ENCODE measurements at regions not wholly inside any gene's neighbourhood (a gene's known extent, or its start where the extent isn't known, plus 50 kb on each side); places are given as distances from the start of the nearest gene placed in this dataset.

DNA sequence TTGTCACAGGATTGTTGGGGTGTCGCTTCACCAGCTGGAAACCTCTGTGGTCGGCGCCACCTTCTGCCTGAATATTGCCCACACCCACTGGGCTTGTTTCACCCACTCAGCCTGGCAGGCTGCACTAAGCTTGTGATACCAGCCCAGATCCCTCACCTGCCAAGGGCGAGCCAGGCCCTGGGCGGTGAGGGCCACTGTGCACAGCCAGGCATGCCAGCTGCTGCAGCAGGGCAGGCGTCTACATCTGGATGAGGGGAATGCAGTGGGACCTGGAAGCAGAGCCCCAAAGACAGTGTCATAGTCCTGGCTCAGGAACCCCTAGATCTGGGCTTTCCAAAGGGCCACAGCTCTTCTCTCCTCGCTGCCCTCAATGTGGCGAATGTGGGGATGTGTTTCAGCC lies 1307.5 kb downstream of the GRIK2 start:
- H3K4me3 ChIP-seq (replicated peaks in 1 of 3; ENCODE audit: insufficient read depth in 1 of 3, low read depth in 1 of 3, low read length in 3 of 3), result no peak overlapping the region
- no peaks in the 10 kb centered on the region for H3K27me3 ChIP-seq (ENCODE audit: control insufficient read depth in 2 of 2, insufficient read depth in 2 of 2, low read length in 2 of 2)
- no peaks in the 10 kb centered on the region for H3K36me3 ChIP-seq (ENCODE audit: control insufficient read depth in 2 of 2, extremely low read depth in 1 of 2, insufficient read depth in 2 of 2, low read length in 2 of 2)
- BruUV-seq (replicated peaks), result no TSS peak
- H3K27ac ChIP-seq (ENCODE audit: insufficient read depth, low read depth, low read length), result no peak overlapping the region
- no peaks in the 10 kb centered on the region for H4K20me1 ChIP-seq (replicated peaks; ENCODE audit: control insufficient read depth, extremely low read depth, insufficient read depth, low read length)
- POLR2A ChIA-PET, result no interaction called here
- H3K79me2 ChIP-seq (ENCODE audit: control insufficient read depth, insufficient read depth, low read length), result no peaks in the 10 kb centered on the region
- CTCF ChIA-PET, result no interaction called here
- no peak for TF ChIP-seq FOS (IDR thresholded peaks at IDR 0.05; ENCODE audit: borderline replicate concordance, insufficient read depth, low read length)
- TF ChIP-seq, protein P1, sequence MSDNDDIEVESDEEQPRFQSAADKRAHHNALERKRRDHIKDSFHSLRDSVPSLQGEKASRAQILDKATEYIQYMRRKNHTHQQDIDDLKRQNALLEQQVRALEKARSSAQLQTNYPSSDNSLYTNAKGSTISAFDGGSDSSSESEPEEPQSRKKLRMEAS (IDR thresholded peaks at IDR 0.05; ENCODE audit: insufficient read depth, insufficient read length), result no peak
- no peak for TF ChIP-seq MYC (IDR thresholded peaks at IDR 0.05; ENCODE audit: low read depth, low read length)
- TF ChIP-seq, protein P2, sequence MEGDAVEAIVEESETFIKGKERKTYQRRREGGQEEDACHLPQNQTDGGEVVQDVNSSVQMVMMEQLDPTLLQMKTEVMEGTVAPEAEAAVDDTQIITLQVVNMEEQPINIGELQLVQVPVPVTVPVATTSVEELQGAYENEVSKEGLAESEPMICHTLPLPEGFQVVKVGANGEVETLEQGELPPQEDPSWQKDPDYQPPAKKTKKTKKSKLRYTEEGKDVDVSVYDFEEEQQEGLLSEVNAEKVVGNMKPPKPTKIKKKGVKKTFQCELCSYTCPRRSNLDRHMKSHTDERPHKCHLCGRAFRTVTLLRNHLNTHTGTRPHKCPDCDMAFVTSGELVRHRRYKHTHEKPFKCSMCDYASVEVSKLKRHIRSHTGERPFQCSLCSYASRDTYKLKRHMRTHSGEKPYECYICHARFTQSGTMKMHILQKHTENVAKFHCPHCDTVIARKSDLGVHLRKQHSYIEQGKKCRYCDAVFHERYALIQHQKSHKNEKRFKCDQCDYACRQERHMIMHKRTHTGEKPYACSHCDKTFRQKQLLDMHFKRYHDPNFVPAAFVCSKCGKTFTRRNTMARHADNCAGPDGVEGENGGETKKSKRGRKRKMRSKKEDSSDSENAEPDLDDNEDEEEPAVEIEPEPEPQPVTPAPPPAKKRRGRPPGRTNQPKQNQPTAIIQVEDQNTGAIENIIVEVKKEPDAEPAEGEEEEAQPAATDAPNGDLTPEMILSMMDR (IDR thresholded peaks at IDR 0.05; ENCODE audit: extremely low read depth in 1 of 2, insufficient read depth in 1 of 2, low read depth in 1 of 2, low read length in 2 of 2), result no peak
- no peak for TF ChIP-seq GATA2 (IDR thresholded peaks at IDR 0.05; ENCODE audit: insufficient read depth, insufficient read length, low read depth, low read length)
- no peak for TF ChIP-seq POLR2AphosphoS5 (IDR thresholded peaks at IDR 0.05; ENCODE audit: insufficient read depth, low read depth, low read length)
- TF ChIP-seq JUN (IDR thresholded peaks at IDR 0.05; ENCODE audit: borderline replicate concordance, insufficient read depth, insufficient read length, low read depth), result no peak
- no peak for TF ChIP-seq EZH2 (IDR thresholded peaks at IDR 0.05; ENCODE audit: borderline replicate concordance, low read depth, low read length, severe bottlenecking)
- TF ChIP-seq POLR2A (IDR thresholded peaks at IDR 0.05; ENCODE audit: low read depth, low read length), result no peak
- H3K4me2 ChIP-seq (ENCODE audit: insufficient read depth, low read length), result no peak overlapping the region
- H3K9ac ChIP-seq (replicated peaks; ENCODE audit: extremely low read depth, insufficient read depth, low read length), result no peak overlapping the region
- dilution Hi-C loops (cut with MboI; ENCODE audit: extremely low pct_ligation_motif_present, low sequenced_read_pairs) (no loop called here), intact Hi-C loops (cut with micrococcal nuclease) (no loop called here)
- FAIRE-seq (no peak), DNase-seq (ENCODE audit: low read depth, low spot score) (no peak)
- H3K9me1 ChIP-seq (replicated peaks; ENCODE audit: control insufficient read depth, extremely low read depth, insufficient read depth, low read length), result no peaks in the 10 kb centered on the region
- H3K9me3 ChIP-seq (replicated peaks; ENCODE audit: control insufficient read depth, insufficient read depth, low read length), result peaks cover 7% of the 10 kb centered on the region
- H2AFZ ChIP-seq (ENCODE audit: low read depth, low read length), result no peak overlapping the region
- H3K4me1 ChIP-seq (ENCODE audit: control insufficient read depth, extremely low read depth, insufficient read depth, low read length), result no peaks in the 10 kb centered on the region

Measured in endothelial cell of umbilical vein (primary cell).